ENCODE measurements at regions not wholly inside any gene's neighbourhood (a gene's known extent, or its start where the extent isn't known, plus 50 kb on each side); places are given as distances from the start of the nearest gene placed in this dataset.
A peak's percentile ranks its signal among the peaks of the same experiment; 100 is the strongest.

- Histone ChIP-seq H3K36me3 (replicated peaks; ENCODE audit: insufficient read depth, low read depth) (no peaks in the 10 kb centered on the region), H2AFZ (no peak overlapping the region), H3K9me2 (replicated peaks; ENCODE audit: insufficient read depth) (no peaks in the 10 kb centered on the region), H3K9me3 (ENCODE audit: low read depth) (no peaks in the 10 kb centered on the region), H3K79me2 (no peaks in the 10 kb centered on the region), H3K27ac (no peak overlapping the region), H3K27me3 (no peaks in the 10 kb centered on the region), H3K4me3 (no peak overlapping the region), H4K20me1 (ENCODE audit: insufficient read depth, poor library complexity, severe bottlenecking) (no peaks in the 10 kb centered on the region), H3K4me2 (no peak overlapping the region), H3K4me1 (ENCODE audit: insufficient read depth) (peaks cover 7% of the 10 kb centered on the region)
- WGBS (ENCODE audit: low lambda C conversion rate, missing lambda C conversion rate), result 95% methylated on average over 1 of the region's 1 CpG
- no peak for DNase-seq (ENCODE audit: low spot score)
- TF ChIP-seq, protein P1, sequence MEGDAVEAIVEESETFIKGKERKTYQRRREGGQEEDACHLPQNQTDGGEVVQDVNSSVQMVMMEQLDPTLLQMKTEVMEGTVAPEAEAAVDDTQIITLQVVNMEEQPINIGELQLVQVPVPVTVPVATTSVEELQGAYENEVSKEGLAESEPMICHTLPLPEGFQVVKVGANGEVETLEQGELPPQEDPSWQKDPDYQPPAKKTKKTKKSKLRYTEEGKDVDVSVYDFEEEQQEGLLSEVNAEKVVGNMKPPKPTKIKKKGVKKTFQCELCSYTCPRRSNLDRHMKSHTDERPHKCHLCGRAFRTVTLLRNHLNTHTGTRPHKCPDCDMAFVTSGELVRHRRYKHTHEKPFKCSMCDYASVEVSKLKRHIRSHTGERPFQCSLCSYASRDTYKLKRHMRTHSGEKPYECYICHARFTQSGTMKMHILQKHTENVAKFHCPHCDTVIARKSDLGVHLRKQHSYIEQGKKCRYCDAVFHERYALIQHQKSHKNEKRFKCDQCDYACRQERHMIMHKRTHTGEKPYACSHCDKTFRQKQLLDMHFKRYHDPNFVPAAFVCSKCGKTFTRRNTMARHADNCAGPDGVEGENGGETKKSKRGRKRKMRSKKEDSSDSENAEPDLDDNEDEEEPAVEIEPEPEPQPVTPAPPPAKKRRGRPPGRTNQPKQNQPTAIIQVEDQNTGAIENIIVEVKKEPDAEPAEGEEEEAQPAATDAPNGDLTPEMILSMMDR (IDR thresholded peaks at IDR 0.05; ENCODE audit: poor library complexity), result no peak
- TF ChIP-seq EZH2 (IDR thresholded peaks at IDR 0.05; ENCODE audit: borderline replicate concordance) (no peak), EZH2phosphoT487 (IDR thresholded peaks at IDR 0.05; ENCODE audit: low read depth, severe bottlenecking, unreplicated experiment) (no peak)
Measured at GRCh38 chr12:59873136-59873535, 277.3 kb downstream of the SLC16A7 start.

DNA sequence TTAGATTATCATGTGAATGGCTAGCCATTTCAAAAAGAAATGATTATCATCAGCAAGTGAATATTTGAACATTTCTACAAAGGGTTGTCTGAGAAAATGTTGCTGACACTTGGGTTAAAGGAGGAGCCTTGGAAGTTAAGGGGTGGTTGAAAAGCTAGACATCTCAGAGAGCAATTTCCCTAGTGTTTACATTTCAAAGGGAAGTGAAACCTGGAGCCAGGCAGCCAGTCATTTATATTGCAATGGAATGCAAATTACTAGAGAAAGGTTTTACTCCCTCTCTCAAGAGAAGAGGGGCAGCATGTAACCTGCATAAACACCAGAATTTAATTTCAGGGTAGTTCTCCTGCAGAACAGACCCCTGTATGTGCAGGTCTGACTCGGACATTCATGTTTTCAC, 279.0 kb downstream of the SLC16A7 start:
- H3K36me3 ChIP-seq (replicated peaks; ENCODE audit: insufficient read depth, low read depth), result no peaks in the 10 kb centered on the region
- 50% methylated on average over 1 of the region's 1 CpG for WGBS (ENCODE audit: low lambda C conversion rate, missing lambda C conversion rate)

GRCh38 chr12:59886131-59886733, 290.4 kb downstream of the SLC16A7 start:
- H3K27ac ChIP-seq, result no peak overlapping the region
- TF ChIP-seq, protein P1 (IDR thresholded peaks at IDR 0.05; ENCODE audit: poor library complexity), result no peak
- no peak for TF ChIP-seq EZH2phosphoT487 (IDR thresholded peaks at IDR 0.05; ENCODE audit: low read depth, severe bottlenecking, unreplicated experiment)
- TF ChIP-seq EZH2 (IDR thresholded peaks at IDR 0.05; ENCODE audit: borderline replicate concordance), result no peak
- WGBS (ENCODE audit: low lambda C conversion rate, missing lambda C conversion rate), result 75% methylated on average over 2 of the region's 2 CpGs
- no peaks in the 10 kb centered on the region for H3K9me2 ChIP-seq (replicated peaks; ENCODE audit: insufficient read depth)
- no peak overlapping the region for H3K4me3 ChIP-seq
- no peak for DNase-seq (ENCODE audit: low spot score)
- no peak overlapping the region for H2AFZ ChIP-seq
- H3K27me3 ChIP-seq, result no peaks in the 10 kb centered on the region
- no peaks in the 10 kb centered on the region for H3K36me3 ChIP-seq (replicated peaks; ENCODE audit: insufficient read depth, low read depth)
- no peaks in the 10 kb centered on the region for H3K79me2 ChIP-seq
- no peak overlapping the region for H3K4me2 ChIP-seq
- H4K20me1 ChIP-seq (ENCODE audit: insufficient read depth, poor library complexity, severe bottlenecking), result no peaks in the 10 kb centered on the region
- H3K4me1 ChIP-seq (ENCODE audit: insufficient read depth), result no peaks in the 10 kb centered on the region
- no peaks in the 10 kb centered on the region for H3K9me3 ChIP-seq (ENCODE audit: low read depth)

More for the DNA sequence above, 279.0 kb downstream of the SLC16A7 start:
- H2AFZ ChIP-seq, result no peak overlapping the region
- no peak overlapping the region for H3K4me3 ChIP-seq
- TF ChIP-seq, protein P1 (IDR thresholded peaks at IDR 0.05; ENCODE audit: poor library complexity), result no peak
- no peak for TF ChIP-seq EZH2 (IDR thresholded peaks at IDR 0.05; ENCODE audit: borderline replicate concordance)
- no peak for TF ChIP-seq EZH2phosphoT487 (IDR thresholded peaks at IDR 0.05; ENCODE audit: low read depth, severe bottlenecking, unreplicated experiment)
- peak; percentile 30 for DNase-seq (ENCODE audit: low spot score)
- no peaks in the 10 kb centered on the region for H4K20me1 ChIP-seq (ENCODE audit: insufficient read depth, poor library complexity, severe bottlenecking)
- peak overlapping the region; percentile 16 for H3K4me2 ChIP-seq
- peaks cover 7% of the 10 kb centered on the region for H3K4me1 ChIP-seq (ENCODE audit: insufficient read depth)
- H3K27ac ChIP-seq, result peak overlapping the region; percentile 3
- no peaks in the 10 kb centered on the region for H3K9me3 ChIP-seq (ENCODE audit: low read depth)
- H3K79me2 ChIP-seq, result no peaks in the 10 kb centered on the region
- no peaks in the 10 kb centered on the region for H3K27me3 ChIP-seq
- no peaks in the 10 kb centered on the region for H3K9me2 ChIP-seq (replicated peaks; ENCODE audit: insufficient read depth)

Data from hepatocyte (in vitro differentiated cells).